Keratinocyte (primary cell): ENCODE measurements at regions not wholly inside any gene's neighbourhood (a gene's known extent, or its start where the extent isn't known, plus 50 kb on each side); places are given as distances from the start of the nearest gene placed in this dataset.

Experiments
- DNase-seq: peaks from one replicate; pipeline ENCODE4 v3.0.0-alpha.2; 2011; ENCODE audit warnings: low read depth, missing footprints, low spot score
- FAIRE-seq: peaks from 2 replicates; lab custom pipeline; 2011; peaks lifted over from hg19 to GRCh38; lab: Jason Lieb, UNC
- H2AFZ ChIP-seq: 2 replicates; pipeline ENCODE4 v1.6.0; 2012; ENCODE audit warnings: low read length, control low read depth, inconsistent platforms; ENCODE audit not compliant: control insufficient read depth
- H3K27ac ChIP-seq: 2 replicates; pipeline ENCODE4 v1.5.1; 2011; ENCODE audit warnings: low read length; ENCODE audit not compliant: control insufficient read depth, insufficient read depth
- H3K27me3 ChIP-seq: 3 replicates; pipeline ENCODE4 v1.6.0; 2011; ENCODE audit warnings: low read length; ENCODE audit not compliant: control insufficient read depth, insufficient read depth; ENCODE audit errors: extremely low read depth
- H3K36me3 ChIP-seq, 2 experiments: 2 replicates in 1 of 2; 3 replicates in 1 of 2; pipeline ENCODE4 v1.5.1; 2011; ENCODE audit warnings: low read length in 2 of 2, mild to moderate bottlenecking in 1 of 2; ENCODE audit not compliant: control insufficient read depth in 2 of 2, insufficient read depth in 2 of 2; ENCODE audit errors: extremely low read depth in 1 of 2
- H3K4me1 ChIP-seq: 3 replicates; pipeline ENCODE4 v1.5.1; 2011; ENCODE audit warnings: low read length; ENCODE audit not compliant: control insufficient read depth, insufficient read depth; ENCODE audit errors: extremely low read depth
- H3K4me2 ChIP-seq: 3 replicates; pipeline ENCODE4 v1.6.0; 2011; ENCODE audit warnings: low read depth, low read length; ENCODE audit not compliant: control insufficient read depth, insufficient read depth; ENCODE audit errors: extremely low read depth
- H3K4me3 ChIP-seq, 3 experiments: fragments of 200-600 bp in 1 of 3; sonication (generic) in 1 of 3; 2 replicates in 2 of 3; 3 replicates in 1 of 3; pipeline ENCODE4 v1.5.1; 2011 to 2016; ENCODE audit warnings: low read length in 3 of 3, mild to moderate bottlenecking in 3 of 3, control low read depth in 2 of 3, inconsistent platforms in 1 of 3, low read depth in 1 of 3, mixed read lengths in 1 of 3, mixed run types in 1 of 3, moderate library complexity in 1 of 3; ENCODE audit not compliant: control insufficient read depth in 2 of 3, insufficient read depth in 2 of 3; ENCODE audit errors: extremely low read depth in 1 of 3
- H3K79me2 ChIP-seq: 2 replicates; pipeline ENCODE4 v1.6.0; 2012; ENCODE audit warnings: low read length; ENCODE audit not compliant: control insufficient read depth, insufficient read depth
- H3K9ac ChIP-seq: 3 replicates; pipeline ENCODE4 v1.6.0; 2011; ENCODE audit warnings: low read length; ENCODE audit not compliant: control insufficient read depth, insufficient read depth; ENCODE audit errors: extremely low read depth
- H3K9me1 ChIP-seq: 3 replicates; pipeline ENCODE4 v1.6.0; 2011; ENCODE audit warnings: low read length; ENCODE audit not compliant: control insufficient read depth, insufficient read depth; ENCODE audit errors: extremely low read depth
- H3K9me3 ChIP-seq: 2 replicates; pipeline ENCODE4 v1.5.1; 2012; ENCODE audit warnings: low read depth, low read length; ENCODE audit not compliant: control insufficient read depth
- H4K20me1 ChIP-seq: 3 replicates; pipeline ENCODE4 v1.6.0; 2011; ENCODE audit warnings: low read length; ENCODE audit not compliant: control insufficient read depth, insufficient read depth; ENCODE audit errors: extremely low read depth
- EZH2 ChIP-seq: IDR thresholded peaks from one replicate; pipeline ENCODE4 v1.6.1; 2012; ENCODE audit warnings: inconsistent platforms, mild to moderate bottlenecking, low read length, moderate library complexity
- dilution Hi-C: fragments of 300-500 bp; cut with MboI; formaldehyde crosslinking; loops from one replicate; pipeline ENCODE4 v1.7.0; 2020; ENCODE audit warnings: low sequenced_read_pairs; ENCODE audit not compliant: extremely low pct_ligation_motif_present
- TF ChIP-seq, protein P1 (sequence below), 3 experiments: IDR thresholded peaks in 1 of 3; conservative IDR thresholded peaks in 1 of 3; optimal IDR thresholded peaks in 1 of 3; 2 replicates in 2 of 3; 3 replicates in 1 of 3; pipeline versions ENCODE3 to v1.5.1; 2011; ENCODE audit warnings: low read length in 3 of 3, mild to moderate bottlenecking in 3 of 3, moderate library complexity in 2 of 3, control low read depth in 1 of 3, inconsistent platforms in 1 of 3; ENCODE audit not compliant: insufficient read depth in 2 of 3; ENCODE audit errors: extremely low read depth in 1 of 3

DNA sequence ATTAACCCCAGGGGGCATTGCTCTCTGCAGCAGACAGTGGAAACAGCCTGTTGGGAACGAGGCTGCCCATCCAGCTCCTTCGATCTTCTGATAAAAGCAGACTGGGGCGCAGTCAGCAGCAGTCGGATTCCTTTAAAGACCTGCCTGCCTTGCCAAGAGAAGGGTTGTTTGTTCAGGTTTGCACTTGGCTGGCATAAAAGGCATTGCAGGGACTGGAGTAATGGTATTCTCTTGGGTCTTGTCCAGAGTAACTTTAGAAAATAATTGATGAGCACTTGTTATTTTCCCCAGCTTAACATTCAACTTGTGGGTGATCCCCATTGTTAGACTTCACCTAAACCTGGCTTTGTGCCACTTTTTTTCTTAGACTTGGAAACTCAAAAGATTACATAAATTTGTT lies 67.3 kb upstream of the SLC10A2 start:
- Histone ChIP-seq H3K9ac (no peak overlapping the region), H3K27me3 (no peaks in the 10 kb centered on the region), H2AFZ (peak overlapping the region; percentile 41), H4K20me1 (no peaks in the 10 kb centered on the region), H3K79me2 (no peaks in the 10 kb centered on the region), H3K27ac (no peak overlapping the region), H3K4me2 (no peak overlapping the region), H3K36me3 (no peaks in the 10 kb centered on the region), H3K9me1 (no peaks in the 10 kb centered on the region), H3K4me1 (no peaks in the 10 kb centered on the region), H3K9me3 (no peaks in the 10 kb centered on the region), H3K4me3 (no peak overlapping the region)
- FAIRE-seq (no peak), DNase-seq (no peak)
- dilution Hi-C loops, result no loop called here
- TF ChIP-seq, protein P1, sequence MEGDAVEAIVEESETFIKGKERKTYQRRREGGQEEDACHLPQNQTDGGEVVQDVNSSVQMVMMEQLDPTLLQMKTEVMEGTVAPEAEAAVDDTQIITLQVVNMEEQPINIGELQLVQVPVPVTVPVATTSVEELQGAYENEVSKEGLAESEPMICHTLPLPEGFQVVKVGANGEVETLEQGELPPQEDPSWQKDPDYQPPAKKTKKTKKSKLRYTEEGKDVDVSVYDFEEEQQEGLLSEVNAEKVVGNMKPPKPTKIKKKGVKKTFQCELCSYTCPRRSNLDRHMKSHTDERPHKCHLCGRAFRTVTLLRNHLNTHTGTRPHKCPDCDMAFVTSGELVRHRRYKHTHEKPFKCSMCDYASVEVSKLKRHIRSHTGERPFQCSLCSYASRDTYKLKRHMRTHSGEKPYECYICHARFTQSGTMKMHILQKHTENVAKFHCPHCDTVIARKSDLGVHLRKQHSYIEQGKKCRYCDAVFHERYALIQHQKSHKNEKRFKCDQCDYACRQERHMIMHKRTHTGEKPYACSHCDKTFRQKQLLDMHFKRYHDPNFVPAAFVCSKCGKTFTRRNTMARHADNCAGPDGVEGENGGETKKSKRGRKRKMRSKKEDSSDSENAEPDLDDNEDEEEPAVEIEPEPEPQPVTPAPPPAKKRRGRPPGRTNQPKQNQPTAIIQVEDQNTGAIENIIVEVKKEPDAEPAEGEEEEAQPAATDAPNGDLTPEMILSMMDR (optimal IDR thresholded peaks at IDR 0.05 in 1 of 3, IDR thresholded peaks at IDR 0.05 in 1 of 3, conservative IDR thresholded peaks at IDR 0.05 in 1 of 3; ENCODE audit: extremely low read depth in 1 of 3, insufficient read depth in 2 of 3, low read length in 3 of 3), result no peak
- no peak for TF ChIP-seq EZH2

DNA sequence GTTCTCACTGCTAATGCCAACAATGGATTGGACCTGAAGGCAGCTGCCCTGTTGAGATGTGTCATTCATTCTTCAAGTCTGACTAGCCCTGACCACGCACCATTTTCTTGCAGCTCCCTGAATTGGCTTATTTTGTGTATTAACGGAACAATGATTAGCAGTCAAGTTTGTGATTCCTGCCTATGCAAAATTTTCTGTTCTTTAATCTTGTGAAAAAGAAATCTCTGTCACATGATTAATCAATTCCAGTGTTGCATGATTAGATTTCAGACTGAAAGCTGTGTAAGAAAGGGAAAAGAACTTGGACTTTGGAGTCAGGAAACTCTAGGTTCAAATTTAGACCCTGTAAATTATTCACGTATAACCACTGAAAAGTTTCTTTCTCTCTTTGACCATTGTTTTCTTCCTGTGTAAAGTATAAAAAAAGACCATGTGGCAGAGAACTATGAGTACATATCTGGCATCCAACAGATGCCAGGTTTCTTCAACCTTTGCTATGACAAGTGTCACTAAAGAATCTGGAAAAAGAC lies 64.5 kb upstream of the SLC10A2 start:
- FAIRE-seq, result no peak
- Histone ChIP-seq H3K9me1 (no peaks in the 10 kb centered on the region), H3K36me3 (no peaks in the 10 kb centered on the region), H3K9ac (no peak overlapping the region), H2AFZ (no peak overlapping the region), H3K27me3 (no peaks in the 10 kb centered on the region), H3K79me2 (no peaks in the 10 kb centered on the region), H3K27ac (no peak overlapping the region), H3K4me2 (no peak overlapping the region), H3K9me3 (no peaks in the 10 kb centered on the region), H3K4me3 (no peak overlapping the region), H4K20me1 (no peaks in the 10 kb centered on the region), H3K4me1 (no peaks in the 10 kb centered on the region)
- DNase-seq, result peak; percentile 2
- dilution Hi-C loops, result no loop called here
- no peak for TF ChIP-seq EZH2

DNA sequence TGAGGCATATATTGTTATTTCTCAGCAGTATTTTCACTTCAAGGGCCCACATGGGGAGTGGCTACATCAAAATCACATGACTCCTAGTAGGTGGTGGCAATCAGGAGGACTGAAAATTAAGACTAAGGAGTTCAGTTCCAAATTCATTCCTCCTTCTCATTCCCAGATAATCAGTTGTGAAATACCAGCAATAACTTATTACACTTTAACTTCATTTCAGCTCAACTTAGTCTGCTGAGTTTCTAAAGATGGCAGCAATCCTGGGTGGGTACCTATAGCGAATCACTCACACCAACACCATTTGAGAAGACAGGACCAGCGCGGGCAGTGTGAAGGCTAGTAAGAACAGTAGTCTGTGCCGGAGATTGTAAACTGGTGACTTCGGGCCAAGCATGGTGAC lies 63.9 kb upstream of the SLC10A2 start:
- DNase-seq, result no peak
- H2AFZ ChIP-seq, result no peak overlapping the region

More for the DNA sequence above, 63.9 kb upstream of the SLC10A2 start:
- Histone ChIP-seq H3K9me1 (no peaks in the 10 kb centered on the region), H3K27ac (no peak overlapping the region), H3K36me3 (no peaks in the 10 kb centered on the region), H3K9ac (no peak overlapping the region), H3K4me3 (no peak overlapping the region), H3K27me3 (no peaks in the 10 kb centered on the region), H4K20me1 (no peaks in the 10 kb centered on the region), H3K9me3 (no peaks in the 10 kb centered on the region), H3K4me2 (no peak overlapping the region), H3K4me1 (no peaks in the 10 kb centered on the region), H3K79me2 (no peaks in the 10 kb centered on the region)
- TF ChIP-seq, protein P1 (optimal IDR thresholded peaks at IDR 0.05 in 1 of 3, IDR thresholded peaks at IDR 0.05 in 1 of 3, conservative IDR thresholded peaks at IDR 0.05 in 1 of 3; ENCODE audit: extremely low read depth in 1 of 3, insufficient read depth in 2 of 3, low read length in 3 of 3), result no peak
- no peak for TF ChIP-seq EZH2
- no peak for FAIRE-seq
- dilution Hi-C loops, result no loop called here
